ENCODE measurements at regions not wholly inside any gene's neighbourhood (a gene's known extent, or its start where the extent isn't known, plus 50 kb on each side); places are given as distances from the start of the nearest gene placed in this dataset.
"Not testable (repeated sequence)": the region's sequence is repeated elsewhere in the genome, so short reads cannot be mapped to it uniquely, and the experiment has no call there.

DNA sequence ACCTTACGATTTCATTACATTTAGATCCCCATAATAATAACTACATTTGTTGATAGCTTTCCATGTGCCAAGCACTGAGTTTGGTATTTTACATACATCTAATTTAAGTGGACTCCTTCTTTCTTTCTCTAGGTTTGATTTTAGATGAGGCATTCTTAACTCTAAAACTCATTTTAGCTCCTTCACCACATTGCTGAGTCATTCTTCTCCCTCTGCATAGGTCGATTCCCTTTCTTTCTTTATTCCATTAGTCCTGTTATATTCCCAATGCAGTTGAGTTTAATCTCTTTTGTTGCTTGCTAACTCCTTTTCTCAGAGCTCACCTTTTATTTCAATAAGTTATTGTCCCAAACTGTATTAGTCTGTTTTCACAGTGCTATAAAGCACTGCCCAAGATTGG is 329.8 kb downstream of the TAF11L14 start:
- no peak for FAIRE-seq

DNA sequence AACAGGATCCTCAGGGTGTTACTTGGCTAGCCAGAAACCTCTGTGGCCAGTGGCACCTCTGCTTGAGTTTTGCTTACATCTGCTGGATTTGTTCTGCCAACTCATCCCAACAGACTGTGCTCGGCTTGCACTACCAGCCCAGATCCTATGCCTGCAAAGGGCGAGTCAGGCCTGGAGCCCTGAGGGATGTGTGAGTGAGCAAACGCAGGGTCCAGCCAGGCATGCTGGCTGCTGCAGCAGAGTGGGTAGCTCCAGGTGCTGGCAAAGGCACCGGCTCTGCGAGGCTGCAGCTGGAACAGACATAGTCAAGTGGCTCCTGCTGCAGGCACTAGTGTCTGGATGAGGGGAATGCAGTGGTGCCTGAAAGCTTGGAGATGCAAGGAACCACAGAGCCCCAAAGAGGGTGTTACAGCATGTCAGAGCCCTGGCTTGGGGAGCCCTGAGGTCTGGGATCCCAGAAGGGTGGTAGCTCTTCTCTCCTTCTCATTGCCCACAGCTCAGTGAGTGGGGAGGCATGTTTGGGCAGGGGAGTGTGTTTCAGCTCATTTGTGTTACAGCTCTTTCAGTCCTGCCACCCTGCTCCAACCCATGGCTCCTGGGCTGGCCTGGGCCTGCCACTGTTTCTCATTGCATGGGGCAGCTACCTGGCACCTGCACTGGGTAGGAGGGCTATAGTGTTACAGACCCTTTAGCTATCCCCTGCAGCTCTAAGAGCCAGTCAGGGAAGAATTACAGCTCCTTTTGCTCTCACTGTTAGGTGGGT is 332.6 kb downstream of the TAF11L14 start:
- DNase-seq (ENCODE audit: low spot score) (no peak), FAIRE-seq (peak; percentile 32)

More for the DNA sequence above, 329.8 kb downstream of the TAF11L14 start:
- no peak for DNase-seq (ENCODE audit: low spot score)

DNA sequence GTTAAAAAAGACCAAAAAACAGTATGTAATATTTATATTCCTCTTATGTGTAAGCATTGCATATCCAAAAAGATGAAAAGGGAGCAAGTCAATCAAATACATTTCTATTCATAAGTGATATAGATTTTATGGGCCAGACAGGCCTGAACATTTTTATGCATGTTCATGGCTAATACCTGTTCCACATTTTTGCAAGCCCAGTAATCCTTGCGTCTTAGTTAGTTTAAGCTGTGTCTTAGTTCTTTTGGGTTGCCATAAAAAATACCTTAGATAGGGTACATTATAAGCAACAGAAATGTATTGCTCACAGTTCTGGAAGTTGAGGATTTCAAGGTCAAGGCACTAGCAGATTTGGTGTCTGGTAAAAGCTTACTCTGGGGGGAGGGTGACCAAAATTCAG is 342.1 kb downstream of the TAF11L14 start:
- no peak for DNase-seq (ENCODE audit: low spot score)
- FAIRE-seq: no peak

DNA sequence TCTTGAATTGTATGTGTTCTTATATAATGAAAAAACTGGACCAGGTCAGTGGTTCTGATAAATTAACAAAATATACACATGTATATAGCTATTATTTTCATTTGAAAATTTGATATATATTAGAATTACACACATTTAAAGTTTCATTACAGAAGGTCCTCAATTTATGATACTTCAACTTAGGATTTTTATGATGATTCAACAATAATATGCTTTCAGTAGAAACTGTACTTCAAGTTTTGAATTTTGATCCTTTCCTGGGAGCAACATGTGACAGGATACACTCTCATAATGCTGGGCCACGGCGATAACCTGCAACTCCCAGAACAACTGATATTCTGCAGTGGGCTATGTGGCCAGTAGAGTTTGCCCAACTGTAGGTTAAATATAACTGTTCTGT is 344.7 kb downstream of the TAF11L14 start:
- DNase-seq (ENCODE audit: low spot score): no peak
- FAIRE-seq: no peak

DNA sequence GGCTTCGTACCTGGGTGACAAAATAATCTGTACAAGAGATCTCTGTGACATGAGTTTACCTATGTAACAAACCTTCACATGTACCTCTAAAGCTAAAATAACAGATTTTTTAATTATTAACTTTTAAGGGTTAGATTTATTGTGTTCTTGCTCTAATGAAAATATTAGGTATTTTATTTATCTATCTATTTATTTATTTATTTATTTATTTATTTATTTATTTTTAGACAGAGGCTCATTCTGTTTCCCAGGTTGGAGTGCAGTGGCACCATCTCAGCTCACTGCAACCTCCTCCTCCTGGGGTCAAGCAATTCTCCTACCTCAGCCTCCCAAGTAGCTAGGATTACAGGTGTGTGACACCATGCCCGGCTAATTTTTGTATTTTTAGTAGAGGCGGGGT is 348.4 kb downstream of the TAF11L14 start:
- not testable (repeated sequence) for FAIRE-seq; DNase-seq (ENCODE audit: low spot score)

DNA sequence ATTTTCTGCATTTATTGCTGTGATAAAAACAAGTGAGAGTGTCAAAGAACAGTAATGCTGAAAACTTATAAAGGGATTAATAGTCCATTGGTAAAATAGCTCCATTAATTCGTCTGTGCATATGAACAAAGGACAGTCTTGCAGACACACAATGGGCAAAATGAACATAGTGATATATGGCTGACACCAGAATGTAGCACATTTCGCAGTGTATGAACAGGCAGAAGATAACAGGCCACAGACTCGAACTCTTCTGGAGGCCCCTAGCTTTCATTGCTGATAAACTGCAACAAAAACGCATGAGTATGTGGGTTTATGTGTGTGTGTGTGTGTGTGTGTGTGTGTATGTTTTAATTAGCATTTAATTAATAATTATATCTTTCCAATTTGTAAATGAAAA is 354.8 kb downstream of the TAF11L14 start:
- DNase-seq (ENCODE audit: low spot score) (no peak), FAIRE-seq (no peak)

DNA sequence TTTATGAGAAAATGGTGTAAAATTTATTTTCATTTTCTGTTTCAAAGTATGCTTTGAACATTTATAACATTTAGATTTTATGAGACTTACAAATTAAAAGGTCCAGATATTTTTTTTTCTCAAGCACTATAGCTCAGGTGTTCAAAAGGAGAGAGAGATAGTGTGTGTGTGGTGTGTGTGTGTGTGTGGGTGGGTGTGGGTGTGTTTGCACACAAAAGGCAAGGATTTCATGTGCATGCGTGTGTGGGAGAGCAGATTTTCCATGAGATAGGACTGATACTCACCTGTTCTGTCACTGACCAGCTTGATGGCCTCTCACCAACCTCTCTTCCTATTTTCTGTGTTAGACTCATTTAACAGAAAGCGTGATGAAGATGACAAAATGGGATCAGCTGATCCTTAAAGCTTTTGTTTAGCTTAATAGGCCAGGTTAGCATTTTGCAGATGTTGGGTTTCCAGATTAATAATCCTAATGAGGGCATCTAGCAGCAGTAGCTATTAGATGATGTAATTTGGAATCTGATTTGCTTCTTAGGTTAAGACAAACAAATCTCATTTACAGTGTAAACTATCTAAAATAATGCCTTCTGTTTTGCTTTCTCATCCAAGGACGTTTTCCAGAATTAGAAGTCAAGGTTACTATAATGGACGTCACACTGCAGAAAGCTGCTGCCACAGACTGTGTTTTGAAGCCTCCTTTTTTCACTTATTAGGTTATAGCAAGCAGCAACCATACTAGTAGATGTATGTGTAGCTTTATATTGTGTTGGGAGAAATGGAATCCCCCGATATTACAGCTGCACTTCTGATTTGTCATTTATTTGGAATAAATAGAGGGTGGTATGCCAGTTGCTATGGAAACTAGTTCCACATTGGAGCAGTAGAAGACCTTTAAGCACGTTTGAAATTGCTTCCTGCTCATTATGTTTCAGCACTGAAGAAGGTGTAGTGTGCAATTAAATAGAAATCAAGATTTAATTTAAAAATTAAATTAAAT is 355.6 kb downstream of the TAF11L14 start:
- FAIRE-seq: no peak

DNA sequence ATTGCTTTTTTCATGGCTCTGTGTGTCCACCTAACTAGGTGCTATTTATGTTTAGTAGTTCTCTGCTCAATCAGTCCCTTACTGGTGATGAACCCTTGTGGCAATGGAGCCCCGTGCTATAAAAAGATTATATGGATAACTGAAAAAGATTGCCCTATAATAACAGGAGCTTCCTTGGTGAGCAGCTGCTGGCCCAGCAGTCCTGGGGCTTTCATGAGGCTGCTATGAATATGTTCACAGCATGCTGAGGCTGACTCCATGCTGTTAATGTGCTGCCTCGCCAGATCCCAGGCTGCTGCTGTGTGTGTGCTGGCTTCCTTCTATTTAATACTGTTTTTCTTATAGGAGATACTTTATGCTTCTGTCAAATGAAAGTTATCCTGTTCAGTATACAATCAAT is 357.5 kb downstream of the TAF11L14 start:
- DNase-seq (ENCODE audit: low spot score): no peak

More for the DNA sequence above, 355.6 kb downstream of the TAF11L14 start:
- DNase-seq (ENCODE audit: low spot score): no peak

DNA sequence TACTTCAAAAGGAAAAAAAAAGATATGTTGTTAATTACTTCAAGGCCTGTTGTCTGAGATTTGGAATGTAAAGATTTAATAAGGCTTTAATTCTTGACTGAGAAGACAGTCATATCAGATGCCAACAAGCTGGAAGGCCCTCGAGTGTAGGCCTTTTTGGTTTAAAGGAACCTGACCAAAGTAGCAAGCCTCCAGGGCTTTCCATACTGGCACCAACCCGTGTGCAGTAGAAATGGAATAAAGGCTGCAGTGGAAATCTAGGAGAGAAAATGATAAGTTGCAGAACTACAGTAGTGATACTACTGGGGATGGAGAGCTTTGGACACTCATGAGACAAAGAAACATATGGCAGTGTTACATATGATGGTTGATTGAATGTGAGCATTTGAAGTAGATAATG is 358.0 kb downstream of the TAF11L14 start:
- no peak for DNase-seq (ENCODE audit: low spot score)
- no peak for FAIRE-seq

More for the DNA sequence above, 357.5 kb downstream of the TAF11L14 start:
- no peak for FAIRE-seq

DNA sequence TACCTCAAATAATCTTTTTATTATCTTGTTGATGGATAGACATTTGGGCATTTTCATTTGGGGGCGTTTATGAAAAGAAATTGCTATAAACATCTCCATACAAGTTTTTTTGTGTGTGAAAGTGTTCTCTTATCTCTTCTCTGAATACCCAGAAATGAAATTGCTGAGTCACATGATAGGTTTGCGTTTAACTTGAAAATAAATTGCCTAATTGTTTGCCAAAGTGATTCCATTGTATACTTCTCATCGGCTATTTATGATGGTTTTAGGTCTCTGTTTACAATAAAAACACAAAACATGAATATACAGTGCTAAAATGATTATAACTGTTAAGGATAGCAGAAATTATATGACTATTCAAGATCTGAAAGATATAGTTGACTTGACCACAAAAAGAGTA is 361.7 kb downstream of the TAF11L14 start:
- DNase-seq (ENCODE audit: low spot score) (no peak), FAIRE-seq (no peak)

DNA sequence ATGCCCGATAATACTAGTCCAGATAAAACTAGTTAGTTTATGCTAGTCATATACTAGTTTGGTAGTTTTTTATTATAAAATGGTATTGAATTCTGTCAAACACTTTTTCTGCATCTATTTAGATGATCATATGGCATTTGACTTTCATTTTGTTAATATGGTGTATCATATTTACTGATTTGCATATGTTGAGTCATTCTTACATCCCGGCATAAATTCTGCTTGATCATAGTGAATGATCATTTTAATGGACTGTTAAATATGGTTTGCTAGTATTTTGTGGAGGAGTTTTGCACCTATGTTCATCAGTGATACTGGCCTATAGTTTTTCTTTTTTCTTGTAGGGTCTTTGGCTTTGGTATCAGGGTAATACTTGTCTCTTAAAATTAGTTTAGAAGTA is 365.6 kb downstream of the TAF11L14 start:
- FAIRE-seq (no peak), DNase-seq (ENCODE audit: low spot score) (no peak)

DNA sequence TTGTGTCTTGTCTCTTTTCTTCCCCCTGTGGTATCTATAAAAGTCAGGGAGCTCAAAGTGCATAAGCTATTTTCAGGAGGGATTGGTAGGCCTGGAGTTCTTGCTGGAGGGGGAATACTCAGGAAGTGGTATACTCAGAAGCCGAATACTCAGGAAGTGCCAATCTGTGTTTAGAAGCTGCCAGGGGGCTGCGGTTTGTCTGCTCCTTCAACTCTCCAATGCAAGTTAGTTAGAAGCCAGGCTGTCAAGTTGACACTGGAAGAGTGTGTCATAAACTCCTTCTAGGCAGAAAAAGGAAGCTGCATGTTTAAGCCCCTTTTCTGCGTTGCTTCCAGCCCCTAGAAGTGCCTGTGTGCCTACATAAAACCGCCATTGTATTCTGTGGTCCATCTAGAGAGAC is 366.5 kb downstream of the TAF11L14 start:
- FAIRE-seq (no peak), DNase-seq (ENCODE audit: low spot score) (no peak)

DNA sequence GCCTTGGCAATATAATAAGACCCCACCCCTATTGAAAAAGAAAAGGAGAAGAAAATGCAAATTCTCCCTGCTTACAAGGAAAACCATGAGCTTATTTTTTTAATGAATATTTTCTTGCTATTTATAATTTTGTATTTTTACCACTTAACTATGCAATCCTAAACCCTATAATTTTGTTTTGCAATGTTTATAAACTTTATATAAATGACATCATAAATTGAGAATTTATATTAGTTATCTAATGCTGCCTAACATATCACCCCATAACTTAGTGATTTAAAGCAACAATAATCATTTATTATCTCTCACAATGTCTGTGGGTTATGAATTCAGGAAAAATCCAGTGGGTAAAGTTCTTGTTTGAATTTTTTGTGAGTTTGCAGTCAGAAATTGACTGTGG is 369.1 kb downstream of the TAF11L14 start:
- no peak for DNase-seq (ENCODE audit: low spot score)

DNA sequence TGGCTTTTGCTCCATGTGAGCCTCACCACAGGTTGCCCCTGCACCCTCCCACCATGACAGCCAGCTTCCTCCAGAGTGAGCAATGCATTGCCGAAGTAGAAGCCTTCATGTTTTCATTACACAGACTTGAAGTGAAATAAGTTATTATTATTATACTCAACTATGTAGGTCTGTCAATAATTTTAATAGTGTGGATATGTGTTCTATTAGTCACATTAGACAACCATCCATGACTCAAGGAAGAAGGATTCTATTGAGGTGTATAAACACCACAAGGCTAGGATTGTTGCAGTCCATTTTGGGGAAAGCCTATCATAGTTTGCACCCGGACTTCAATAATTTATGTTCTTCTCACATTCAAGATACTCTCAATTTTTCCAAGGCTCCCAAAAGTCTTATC is 369.5 kb downstream of the TAF11L14 start:
- DNase-seq (ENCODE audit: low spot score) (no peak), FAIRE-seq (no peak)

More for the DNA sequence above, 369.1 kb downstream of the TAF11L14 start:
- no peak for FAIRE-seq

DNA sequence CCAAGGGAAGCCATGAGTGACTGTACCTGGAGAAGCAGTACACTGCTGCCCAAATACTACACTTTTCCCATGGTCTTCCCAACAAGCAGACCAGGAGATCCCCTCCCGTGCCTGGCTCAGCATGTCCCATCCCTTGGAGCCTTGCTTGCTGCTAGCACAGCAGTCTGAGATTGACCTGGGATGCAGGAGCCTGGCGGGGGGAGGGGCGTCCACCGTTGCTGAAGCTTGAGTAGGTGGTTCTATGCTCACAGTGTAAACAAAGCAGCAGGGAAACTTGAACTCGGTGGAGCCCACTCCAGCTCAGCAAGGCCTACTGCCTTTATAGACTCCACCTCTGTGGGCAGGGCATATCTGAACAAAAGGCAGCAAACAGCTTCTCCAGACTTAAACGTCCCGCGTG is 372.0 kb downstream of the TAF11L14 start:
- FAIRE-seq: not testable (repeated sequence)

DNA sequence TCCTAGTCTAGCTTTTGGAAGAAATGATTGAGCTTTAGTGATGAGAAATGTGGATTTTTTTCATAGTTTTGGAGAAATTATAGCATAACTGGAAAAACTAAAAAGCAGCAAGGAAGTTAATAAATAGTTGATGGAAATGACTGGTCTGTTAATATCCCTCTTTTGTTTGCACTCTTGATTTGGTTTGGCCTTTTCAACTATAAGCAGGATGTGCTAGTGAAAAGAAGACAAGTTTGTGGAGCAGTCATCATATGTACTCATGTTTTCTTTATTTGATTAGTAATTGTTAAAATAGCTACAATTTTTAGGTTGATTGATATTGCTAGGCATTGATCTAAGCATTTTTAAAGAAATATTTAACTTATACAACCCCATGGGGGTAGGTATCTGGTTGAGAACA is 374.7 kb downstream of the TAF11L14 start:
- FAIRE-seq: no peak
- DNase-seq (ENCODE audit: low spot score): no peak

More for the DNA sequence above, 372.0 kb downstream of the TAF11L14 start:
- DNase-seq (ENCODE audit: low spot score): not testable (repeated sequence)

DNA sequence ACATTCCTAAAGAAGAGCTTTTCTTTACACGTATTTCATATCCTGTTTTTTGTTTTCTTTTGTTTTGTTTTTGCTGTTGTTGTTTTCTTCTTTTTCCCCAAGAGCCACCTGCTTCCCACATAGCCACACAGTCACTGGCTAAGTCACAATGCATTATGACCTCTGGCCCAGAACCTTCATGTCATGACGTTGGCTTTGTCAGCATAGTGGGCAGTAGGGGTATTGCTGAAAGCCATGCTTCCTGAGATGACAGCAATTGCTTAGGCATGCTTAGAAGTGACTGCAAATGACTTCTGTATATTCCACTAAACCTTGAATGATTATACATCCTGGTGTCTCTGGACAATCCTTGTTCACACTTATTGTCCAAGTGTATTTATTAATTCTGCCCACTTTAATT is 375.8 kb downstream of the TAF11L14 start:
- FAIRE-seq: peak; percentile 67
- peak; percentile 12 for DNase-seq (ENCODE audit: low spot score)

DNA sequence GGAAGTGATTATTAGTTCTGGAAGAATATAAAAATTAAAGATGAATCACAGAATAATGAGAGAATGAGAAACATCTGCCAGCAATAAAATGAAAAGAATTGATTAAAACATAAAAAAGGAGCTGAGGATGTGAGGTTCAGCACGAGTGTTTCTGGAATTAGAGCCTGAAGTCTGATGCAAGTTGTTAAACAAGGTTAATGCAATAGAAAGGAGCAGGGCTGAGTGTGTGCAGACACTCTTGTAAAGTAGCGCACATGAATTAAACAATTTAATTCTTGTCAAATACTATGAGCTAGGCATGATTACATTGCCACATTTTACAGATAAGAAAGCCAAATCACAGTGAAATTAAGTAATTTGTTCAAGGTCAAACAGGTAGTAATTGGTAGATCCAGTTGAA is 384.2 kb downstream of the TAF11L14 start:
- FAIRE-seq (no peak), DNase-seq (ENCODE audit: low spot score) (no peak)

DNA sequence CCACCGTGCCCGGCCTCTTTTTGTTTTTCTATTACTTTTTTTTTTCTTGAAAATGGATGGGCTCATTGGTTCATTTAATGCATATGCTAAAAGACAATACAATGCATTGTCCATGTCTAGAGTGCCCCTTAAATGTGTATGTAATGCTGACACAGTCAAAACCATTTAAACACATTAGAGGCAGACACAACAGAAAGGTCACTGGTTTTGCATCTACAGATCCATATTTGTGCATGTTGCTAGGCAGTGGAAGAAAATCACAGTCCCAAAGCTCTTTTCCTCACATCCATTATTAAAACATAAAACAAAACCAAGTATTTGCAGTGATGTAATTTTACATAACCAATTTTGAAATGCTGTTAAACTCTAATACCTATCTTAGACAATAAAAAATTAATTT is 389.0 kb downstream of the TAF11L14 start:
- DNase-seq (ENCODE audit: low spot score) (no peak), FAIRE-seq (no peak)

DNA sequence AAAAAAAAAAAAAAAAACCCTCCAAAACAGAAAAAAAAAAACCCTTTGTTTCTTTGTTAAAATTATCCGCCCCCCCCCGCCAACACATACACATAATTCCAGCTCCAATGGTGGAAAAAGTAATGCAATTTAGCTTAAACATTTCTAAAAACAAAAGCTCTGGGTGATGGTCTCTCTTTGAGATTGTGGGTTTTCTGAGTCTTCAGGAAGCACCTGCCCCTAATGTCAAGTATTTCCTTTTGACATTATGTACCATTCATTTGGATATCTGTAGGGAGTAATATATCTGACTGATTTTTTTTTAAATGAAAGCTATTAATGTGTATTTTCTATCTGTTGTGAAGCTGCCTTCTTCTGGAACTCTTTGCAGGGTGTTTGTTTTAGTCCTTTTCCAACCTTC is 389.7 kb downstream of the TAF11L14 start:
- DNase-seq (ENCODE audit: low spot score): no peak
- no peak for FAIRE-seq

DNA sequence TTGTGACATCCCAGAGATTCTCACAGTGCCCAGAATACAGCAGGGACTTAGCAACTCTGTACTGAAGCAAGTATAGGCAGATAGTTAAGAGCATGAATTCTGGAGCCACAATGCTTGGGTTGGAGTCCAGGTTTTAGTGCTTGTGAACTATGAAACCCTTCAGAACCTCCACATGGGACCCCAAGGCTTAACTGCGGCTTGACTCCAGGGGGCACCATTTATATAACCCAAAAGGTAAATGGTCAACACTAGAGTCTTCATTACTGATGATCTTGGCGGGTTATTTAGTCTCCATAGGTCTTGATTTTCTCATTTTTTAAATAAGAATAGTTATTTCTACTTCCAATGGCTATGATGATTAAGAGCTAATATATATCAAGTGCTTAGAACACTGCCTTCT is 390.3 kb downstream of the TAF11L14 start:
- no peak for FAIRE-seq
- no peak for DNase-seq (ENCODE audit: low spot score)

DNA sequence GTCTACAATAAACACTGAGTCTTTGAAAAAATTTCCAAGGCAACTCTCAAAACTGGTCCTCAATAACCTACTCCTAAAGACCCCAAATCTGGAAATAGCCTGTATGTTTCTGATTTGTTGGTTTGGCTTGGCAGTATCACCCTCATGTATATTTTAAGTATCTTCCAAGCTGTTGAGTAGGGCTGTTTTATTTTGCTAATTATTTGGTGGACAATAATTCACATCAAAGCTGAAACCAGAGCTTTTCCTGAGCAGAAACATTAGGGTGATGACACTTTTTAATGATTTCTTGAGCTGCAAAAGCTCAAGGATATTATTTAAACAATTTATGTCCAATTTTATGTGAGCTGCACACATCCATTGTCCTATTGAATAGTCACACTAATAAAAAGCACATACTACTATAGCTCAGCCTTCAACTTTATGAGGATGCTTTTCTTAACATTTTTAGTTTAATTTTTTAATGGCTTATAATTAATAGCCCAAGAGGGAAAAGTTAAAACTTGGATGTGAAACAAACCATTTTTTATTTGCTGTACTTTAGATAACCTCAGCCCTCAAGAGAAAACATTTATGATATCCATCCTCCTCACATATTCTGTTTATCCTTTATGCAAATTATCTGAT is 393.1 kb downstream of the TAF11L14 start:
- DNase-seq (ENCODE audit: low spot score) (no peak), FAIRE-seq (no peak)
